ENCODE measurements at regions not wholly inside any gene's neighbourhood (a gene's known extent, or its start where the extent isn't known, plus 50 kb on each side); places are given as distances from the start of the nearest gene placed in this dataset.

DNA sequence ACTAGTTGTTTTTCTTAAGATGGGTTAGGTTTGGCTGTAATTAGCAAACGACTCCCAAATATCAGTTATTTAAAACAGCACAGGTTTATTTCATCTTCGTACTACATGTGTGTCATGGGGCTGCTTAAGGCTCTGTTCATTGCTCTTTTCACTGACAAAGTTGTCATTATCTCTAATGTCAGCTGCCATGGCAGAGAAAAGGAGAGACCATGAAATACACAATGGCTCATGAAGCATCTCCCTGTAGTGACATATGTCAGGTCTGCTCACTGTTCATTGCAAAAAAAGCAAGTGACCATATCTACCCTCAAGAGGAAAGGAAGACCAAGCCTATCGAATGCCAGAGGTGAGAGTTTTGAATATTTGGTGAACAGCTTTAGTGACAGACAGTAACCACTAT, 52.2 kb upstream of the PCDH7 start:
- TF ChIP-seq, protein P1, sequence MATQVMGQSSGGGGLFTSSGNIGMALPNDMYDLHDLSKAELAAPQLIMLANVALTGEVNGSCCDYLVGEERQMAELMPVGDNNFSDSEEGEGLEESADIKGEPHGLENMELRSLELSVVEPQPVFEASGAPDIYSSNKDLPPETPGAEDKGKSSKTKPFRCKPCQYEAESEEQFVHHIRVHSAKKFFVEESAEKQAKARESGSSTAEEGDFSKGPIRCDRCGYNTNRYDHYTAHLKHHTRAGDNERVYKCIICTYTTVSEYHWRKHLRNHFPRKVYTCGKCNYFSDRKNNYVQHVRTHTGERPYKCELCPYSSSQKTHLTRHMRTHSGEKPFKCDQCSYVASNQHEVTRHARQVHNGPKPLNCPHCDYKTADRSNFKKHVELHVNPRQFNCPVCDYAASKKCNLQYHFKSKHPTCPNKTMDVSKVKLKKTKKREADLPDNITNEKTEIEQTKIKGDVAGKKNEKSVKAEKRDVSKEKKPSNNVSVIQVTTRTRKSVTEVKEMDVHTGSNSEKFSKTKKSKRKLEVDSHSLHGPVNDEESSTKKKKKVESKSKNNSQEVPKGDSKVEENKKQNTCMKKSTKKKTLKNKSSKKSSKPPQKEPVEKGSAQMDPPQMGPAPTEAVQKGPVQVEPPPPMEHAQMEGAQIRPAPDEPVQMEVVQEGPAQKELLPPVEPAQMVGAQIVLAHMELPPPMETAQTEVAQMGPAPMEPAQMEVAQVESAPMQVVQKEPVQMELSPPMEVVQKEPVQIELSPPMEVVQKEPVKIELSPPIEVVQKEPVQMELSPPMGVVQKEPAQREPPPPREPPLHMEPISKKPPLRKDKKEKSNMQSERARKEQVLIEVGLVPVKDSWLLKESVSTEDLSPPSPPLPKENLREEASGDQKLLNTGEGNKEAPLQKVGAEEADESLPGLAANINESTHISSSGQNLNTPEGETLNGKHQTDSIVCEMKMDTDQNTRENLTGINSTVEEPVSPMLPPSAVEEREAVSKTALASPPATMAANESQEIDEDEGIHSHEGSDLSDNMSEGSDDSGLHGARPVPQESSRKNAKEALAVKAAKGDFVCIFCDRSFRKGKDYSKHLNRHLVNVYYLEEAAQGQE (IDR thresholded peaks at IDR 0.05; ENCODE audit: borderline replicate concordance): peak; percentile 25
- TF ChIP-seq POLR2AphosphoS5 (IDR thresholded peaks at IDR 0.05): peak; percentile 76
- TF ChIP-seq, protein P2, sequence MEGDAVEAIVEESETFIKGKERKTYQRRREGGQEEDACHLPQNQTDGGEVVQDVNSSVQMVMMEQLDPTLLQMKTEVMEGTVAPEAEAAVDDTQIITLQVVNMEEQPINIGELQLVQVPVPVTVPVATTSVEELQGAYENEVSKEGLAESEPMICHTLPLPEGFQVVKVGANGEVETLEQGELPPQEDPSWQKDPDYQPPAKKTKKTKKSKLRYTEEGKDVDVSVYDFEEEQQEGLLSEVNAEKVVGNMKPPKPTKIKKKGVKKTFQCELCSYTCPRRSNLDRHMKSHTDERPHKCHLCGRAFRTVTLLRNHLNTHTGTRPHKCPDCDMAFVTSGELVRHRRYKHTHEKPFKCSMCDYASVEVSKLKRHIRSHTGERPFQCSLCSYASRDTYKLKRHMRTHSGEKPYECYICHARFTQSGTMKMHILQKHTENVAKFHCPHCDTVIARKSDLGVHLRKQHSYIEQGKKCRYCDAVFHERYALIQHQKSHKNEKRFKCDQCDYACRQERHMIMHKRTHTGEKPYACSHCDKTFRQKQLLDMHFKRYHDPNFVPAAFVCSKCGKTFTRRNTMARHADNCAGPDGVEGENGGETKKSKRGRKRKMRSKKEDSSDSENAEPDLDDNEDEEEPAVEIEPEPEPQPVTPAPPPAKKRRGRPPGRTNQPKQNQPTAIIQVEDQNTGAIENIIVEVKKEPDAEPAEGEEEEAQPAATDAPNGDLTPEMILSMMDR (IDR thresholded peaks at IDR 0.05; ENCODE audit: poor library complexity, severe bottlenecking): no peak
- peak; percentile 91 for TF ChIP-seq EP300 (conservative IDR thresholded peaks at IDR 0.05; ENCODE audit: poor library complexity, severe bottlenecking)
- no peak for TF ChIP-seq TAF1 (IDR thresholded peaks at IDR 0.05; ENCODE audit: low read depth)
- no peak for TF ChIP-seq EZH2 (IDR thresholded peaks at IDR 0.05; ENCODE audit: borderline replicate concordance, insufficient read depth, low read length, poor library complexity, severe bottlenecking)

All from neural cell (in vitro differentiated cells).